HG03439 (cell line): ENCODE measurements at regions not wholly inside any gene's neighbourhood (a gene's known extent, or its start where the extent isn't known, plus 50 kb on each side); places are given as distances from the start of the nearest gene placed in this dataset.
A peak's percentile ranks its signal among the peaks of the same experiment; 100 is the strongest.
"Not testable (repeated sequence)": the region's sequence is repeated elsewhere in the genome, so short reads cannot be mapped to it uniquely, and the experiment has no call there.

Experiments used
- ATAC-seq: cut with Tn5 transposase; IDR thresholded peaks from one replicate; pipeline ENCODE4 v1.9.1; 2021; ENCODE audit warnings: mild to moderate bottlenecking, moderate library complexity; ENCODE audit not compliant: unreplicated experiment

- ATAC-seq, result no peak
These were observed 64.1 kb upstream of the MMS22L start for GRCh38 chr6:97347111-97347510.

GRCh38 chr6:97361286-97361685 lies 78.3 kb upstream of the MMS22L start:
- ATAC-seq, result no peak

- no peak for ATAC-seq
These were observed 81.3 kb upstream of the MMS22L start for GRCh38 chr6:97364327-97364726.

- ATAC-seq, result not testable (repeated sequence)
These were observed 99.1 kb upstream of the MMS22L start for GRCh38 chr6:97382071-97382470.

- no peak for ATAC-seq
These were observed 109.7 kb upstream of the MMS22L start for GRCh38 chr6:97392735-97393134.

GRCh38 chr6:97394160-97394748 lies 111.2 kb upstream of the MMS22L start:
- peak; percentile 79 for ATAC-seq

GRCh38 chr6:97396880-97397279 lies 113.9 kb upstream of the MMS22L start:
- ATAC-seq, result no peak

GRCh38 chr6:97399208-97399607 lies 116.2 kb upstream of the MMS22L start:
- ATAC-seq, result no peak

- no peak for ATAC-seq
These were observed 118.5 kb upstream of the MMS22L start for GRCh38 chr6:97401533-97401932.

- ATAC-seq, result no peak
These were observed 122.9 kb upstream of the MMS22L start for GRCh38 chr6:97405818-97406409.

GRCh38 chr6:97406633-97407032 lies 123.6 kb upstream of the MMS22L start:
- ATAC-seq, result no peak

- ATAC-seq, result no peak
These were observed 128.6 kb upstream of the MMS22L start for GRCh38 chr6:97411610-97412009.

- ATAC-seq, result no peak
These were observed 129.5 kb upstream of the MMS22L start for GRCh38 chr6:97412511-97412910.

- no peak for ATAC-seq
These were observed 139.2 kb upstream of the MMS22L start for GRCh38 chr6:97422171-97422570.

- ATAC-seq, result no peak
These were observed 140.2 kb upstream of the MMS22L start for GRCh38 chr6:97423190-97423589.

GRCh38 chr6:97427648-97428047 lies 144.6 kb upstream of the MMS22L start:
- peak; percentile 49 for ATAC-seq

GRCh38 chr6:97437087-97437486 lies 154.1 kb upstream of the MMS22L start:
- ATAC-seq, result no peak

GRCh38 chr6:97438011-97438671 lies 155.1 kb upstream of the MMS22L start:
- ATAC-seq, result no peak

GRCh38 chr6:97440590-97441176 lies 157.7 kb upstream of the MMS22L start:
- ATAC-seq, result peak; percentile 47

GRCh38 chr6:97443408-97444080 lies 160.5 kb upstream of the MMS22L start:
- ATAC-seq, result no peak

- no peak for ATAC-seq
These were observed 162.4 kb upstream of the MMS22L start for GRCh38 chr6:97445407-97445806.
